ENCODE measurements at regions not wholly inside any gene's neighbourhood (a gene's known extent, or its start where the extent isn't known, plus 50 kb on each side); places are given as distances from the start of the nearest gene placed in this dataset.

GRCh38 chr19:27719034-27719433, 1493.9 kb downstream of the UQCRFS1 start:
- Histone ChIP-seq H3K4me1 (ENCODE audit: insufficient read depth) (no peaks in the 10 kb centered on the region), H3K9me3 (no peaks in the 10 kb centered on the region), H3K27ac (no peak overlapping the region), H3K4me3 (no peak overlapping the region), H3K36me3 (no peaks in the 10 kb centered on the region), H3K27me3 (no peaks in the 10 kb centered on the region)
- TF ChIP-seq CTCF (IDR thresholded peaks at IDR 0.05), result no peak
- no peak for TF ChIP-seq EP300 (IDR thresholded peaks at IDR 0.05)
- TF ChIP-seq POLR2A (IDR thresholded peaks at IDR 0.05), result no peak
- DNase-seq, result no peak
- 85 to 92% (median 88%) methylated on average over 6 of the region's 6 CpGs for WGBS, 3 donors
- intact Hi-C loops (cut with DNase I), result no loop called here

GRCh38 chr19:27718234-27718633, 1494.7 kb downstream of the UQCRFS1 start:
- WGBS, 3 donors, result 79 to 87% (median 79%) methylated on average over 4 of the region's 4 CpGs
- no peaks in the 10 kb centered on the region for H3K27me3 ChIP-seq
- no peaks in the 10 kb centered on the region for H3K36me3 ChIP-seq
- intact Hi-C loops (cut with DNase I), result no loop called here
- H3K9me3 ChIP-seq, result no peaks in the 10 kb centered on the region
- H3K4me3 ChIP-seq, result no peak overlapping the region
- no peaks in the 10 kb centered on the region for H3K4me1 ChIP-seq (ENCODE audit: insufficient read depth)
- DNase-seq, result no peak
- H3K27ac ChIP-seq, result no peak overlapping the region
- TF ChIP-seq POLR2A (IDR thresholded peaks at IDR 0.05) (no peak), CTCF (IDR thresholded peaks at IDR 0.05) (no peak), EP300 (IDR thresholded peaks at IDR 0.05) (no peak)

GRCh38 chr19:27717825-27718224, 1495.1 kb downstream of the UQCRFS1 start:
- TF ChIP-seq EP300 (IDR thresholded peaks at IDR 0.05), result no peak
- TF ChIP-seq CTCF (IDR thresholded peaks at IDR 0.05), result no peak
- TF ChIP-seq POLR2A (IDR thresholded peaks at IDR 0.05), result no peak
- Histone ChIP-seq H3K4me1 (ENCODE audit: insufficient read depth) (no peaks in the 10 kb centered on the region), H3K4me3 (no peak overlapping the region), H3K27ac (no peak overlapping the region), H3K9me3 (no peaks in the 10 kb centered on the region), H3K27me3 (no peaks in the 10 kb centered on the region), H3K36me3 (no peaks in the 10 kb centered on the region)
- intact Hi-C loops (cut with DNase I), result no loop called here
- no peak for DNase-seq

GRCh38 chr19:27716922-27717321, 1496.0 kb downstream of the UQCRFS1 start:
- intact Hi-C loops (cut with DNase I), result no loop called here
- TF ChIP-seq EP300 (IDR thresholded peaks at IDR 0.05) (no peak), POLR2A (IDR thresholded peaks at IDR 0.05) (no peak)
- WGBS, 3 donors, result 62 to 74% (median 70%) methylated on average over 3 of the region's 3 CpGs
- no peak overlapping the region for H3K27ac ChIP-seq
- H3K36me3 ChIP-seq, result no peaks in the 10 kb centered on the region
- H3K4me3 ChIP-seq, result no peak overlapping the region
- no peaks in the 10 kb centered on the region for H3K9me3 ChIP-seq
- no peaks in the 10 kb centered on the region for H3K4me1 ChIP-seq (ENCODE audit: insufficient read depth)
- no peak for DNase-seq
- H3K27me3 ChIP-seq, result no peaks in the 10 kb centered on the region

GRCh38 chr19:27714857-27715256, 1498.1 kb downstream of the UQCRFS1 start:
- Histone ChIP-seq H3K4me1 (ENCODE audit: insufficient read depth) (no peaks in the 10 kb centered on the region), H3K9me3 (peaks cover 0 to 4% of the 10 kb centered on the region in 2 donors), H3K36me3 (no peaks in the 10 kb centered on the region), H3K27me3 (no peaks in the 10 kb centered on the region), H3K4me3 (no peak overlapping the region), H3K27ac (no peak overlapping the region)
- no peak for DNase-seq
- 65 to 71% (median 66%) methylated on average over 2 of the region's 2 CpGs for WGBS, 3 donors
- TF ChIP-seq CTCF (IDR thresholded peaks at IDR 0.05) (no peak), POLR2A (IDR thresholded peaks at IDR 0.05) (no peak), EP300 (IDR thresholded peaks at IDR 0.05) (no peak)
- intact Hi-C loops (cut with DNase I), result no loop called here
